ENCODE measurements at regions not wholly inside any gene's neighbourhood (a gene's known extent, or its start where the extent isn't known, plus 50 kb on each side); places are given as distances from the start of the nearest gene placed in this dataset.

- no peaks in the 10 kb centered on the region for H4K20me1 ChIP-seq (ENCODE audit: insufficient read depth, low read length)
- H3K79me2 ChIP-seq (ENCODE audit: insufficient read depth, low read length): no peaks in the 10 kb centered on the region
- Mint-ChIP-seq H3K4me1 (no peaks in the 10 kb centered on the region), H3K36me3 (no peaks in the 10 kb centered on the region), H3K4me3 (no peak overlapping the region), H3K27me3 (ENCODE audit: low read depth in 3 of 3) (peaks cover 0 to 5% (median 2%) of the 10 kb centered on the region in 3 donors), H3K27ac (no peak overlapping the region), H3K9me3 (peaks cover 0 to 4% (median 0%) of the 10 kb centered on the region in 7 donors)
- H3K27ac ChIP-seq (ENCODE audit: low read depth in 1 of 2, low read length in 2 of 2): no peak overlapping the region
- no peak for DNase-seq
- no peaks in the 10 kb centered on the region for H3K4me1 ChIP-seq (ENCODE audit: control insufficient read depth in 1 of 2, insufficient read depth in 2 of 2, low read length in 2 of 2)
- no peak overlapping the region for H2AFZ ChIP-seq (ENCODE audit: insufficient read depth, low read depth, low read length, poor library complexity, severe bottlenecking)
- no peak overlapping the region for H3K9ac ChIP-seq (ENCODE audit: insufficient read depth, low read length, poor library complexity, severe bottlenecking)
- no peaks in the 10 kb centered on the region for H3K36me3 ChIP-seq (replicated peaks in 1 of 2; ENCODE audit: control insufficient read depth in 1 of 2, insufficient read depth in 2 of 2, low read length in 2 of 2)
- H3K27me3 ChIP-seq (ENCODE audit: control insufficient read depth in 2 of 2, insufficient read depth in 2 of 2, low read length in 2 of 2): no peaks in the 10 kb centered on the region
- intact Hi-C loops (cut with micrococcal nuclease): no loop called here
- H3K4me2 ChIP-seq (replicated peaks; ENCODE audit: extremely low read depth, low read length, poor library complexity, severe bottlenecking): no peak overlapping the region
- no CpG with 5 or more reads among the region's 1 CpG for WGBS (ENCODE audit: insufficient coverage)
- H3K9me3 ChIP-seq (replicated peaks in 1 of 2; ENCODE audit: control insufficient read depth in 1 of 2, insufficient read depth in 1 of 2, low read length in 2 of 2): no peaks in the 10 kb centered on the region
- TF ChIP-seq CTCF (IDR thresholded peaks at IDR 0.05): no peak
- no peak overlapping the region for H3K4me3 ChIP-seq (replicated peaks in 1 of 3; ENCODE audit: low read depth in 2 of 3, low read length in 3 of 3)
Measured at GRCh38 chr2:75894170-75894569, 183.5 kb upstream of the GCFC2 start.

- H4K20me1 ChIP-seq (ENCODE audit: insufficient read depth, low read length): no peaks in the 10 kb centered on the region
- intact Hi-C loops (cut with micrococcal nuclease): no loop called here
- H3K9ac ChIP-seq (ENCODE audit: insufficient read depth, low read length, poor library complexity, severe bottlenecking): no peak overlapping the region
- no peaks in the 10 kb centered on the region for H3K4me1 ChIP-seq (ENCODE audit: control insufficient read depth in 1 of 2, insufficient read depth in 2 of 2, low read length in 2 of 2)
- H3K79me2 ChIP-seq (ENCODE audit: insufficient read depth, low read length): no peaks in the 10 kb centered on the region
- no peaks in the 10 kb centered on the region for H3K36me3 Mint-ChIP-seq
- no CpG with 5 or more reads among the region's 2 CpGs for WGBS (ENCODE audit: insufficient coverage)
- H3K9me3 Mint-ChIP-seq: peaks cover 0 to 8% (median 0%) of the 10 kb centered on the region in 7 donors
- no peaks in the 10 kb centered on the region for H3K4me1 Mint-ChIP-seq
- no peak for DNase-seq
- H3K9me3 ChIP-seq (replicated peaks in 1 of 2; ENCODE audit: control insufficient read depth in 1 of 2, insufficient read depth in 1 of 2, low read length in 2 of 2): no peaks in the 10 kb centered on the region
- no peak for TF ChIP-seq CTCF (IDR thresholded peaks at IDR 0.05)
- no peaks in the 10 kb centered on the region for H3K27me3 ChIP-seq (ENCODE audit: control insufficient read depth in 2 of 2, insufficient read depth in 2 of 2, low read length in 2 of 2)
- H3K27ac ChIP-seq (ENCODE audit: low read depth in 1 of 2, low read length in 2 of 2): no peak overlapping the region
- peaks cover 0 to 5% (median 2%) of the 10 kb centered on the region in 3 donors for H3K27me3 Mint-ChIP-seq (ENCODE audit: low read depth in 3 of 3)
- H3K4me3 ChIP-seq (replicated peaks in 1 of 3; ENCODE audit: low read depth in 2 of 3, low read length in 3 of 3): no peak overlapping the region
- H3K27ac Mint-ChIP-seq: no peak overlapping the region
- no peaks in the 10 kb centered on the region for H3K36me3 ChIP-seq (replicated peaks in 1 of 2; ENCODE audit: control insufficient read depth in 1 of 2, insufficient read depth in 2 of 2, low read length in 2 of 2)
- H3K4me3 Mint-ChIP-seq: no peak overlapping the region
- no peak overlapping the region for H3K4me2 ChIP-seq (replicated peaks; ENCODE audit: extremely low read depth, low read length, poor library complexity, severe bottlenecking)
- H2AFZ ChIP-seq (ENCODE audit: insufficient read depth, low read depth, low read length, poor library complexity, severe bottlenecking): no peak overlapping the region
Measured at GRCh38 chr2:75892490-75892889, 181.8 kb upstream of the GCFC2 start.
